ENCODE measurements at regions not wholly inside any gene's neighbourhood (a gene's known extent, or its start where the extent isn't known, plus 50 kb on each side); places are given as distances from the start of the nearest gene placed in this dataset.

GRCh38 chr22:22078329-22078728, 95.7 kb upstream of the TOP3B start:
- no peak for TF ChIP-seq CTCF (IDR thresholded peaks at IDR 0.05; ENCODE audit: insufficient read depth in 1 of 2, low read depth in 1 of 2, low read length in 1 of 2, severe bottlenecking in 1 of 2, unreplicated experiment in 1 of 2)
- no peak overlapping the region for H3K4me3 Mint-ChIP-seq (ENCODE audit: unreplicated experiment)
- H3K27ac Mint-ChIP-seq (ENCODE audit: unreplicated experiment) = no peak overlapping the region
- Histone ChIP-seq H3K27me3 (replicated peaks; ENCODE audit: control insufficient read depth, insufficient read depth, low read length) (no peaks in the 10 kb centered on the region), H3K4me3 (ENCODE audit: low read depth, low read length) (no peak overlapping the region), H3K9me3 (no peaks in the 10 kb centered on the region), H3K36me3 (ENCODE audit: control insufficient read depth, insufficient read depth, low read length) (no peaks in the 10 kb centered on the region), H3K4me1 (peaks cover 13% of the 10 kb centered on the region)
- no TSS peak for BruUV-seq (replicated peaks)
- no peaks in the 10 kb centered on the region for H3K9me3 Mint-ChIP-seq (ENCODE audit: unreplicated experiment)
- H3K36me3 Mint-ChIP-seq (ENCODE audit: insufficient read depth, unreplicated experiment) = no peaks in the 10 kb centered on the region
- H3K27me3 Mint-ChIP-seq (ENCODE audit: insufficient read depth, unreplicated experiment) = peaks cover 8% of the 10 kb centered on the region
- POLR2A ChIA-PET = no interaction called here
- CTCF ChIA-PET = no interaction called here
- intact Hi-C loops (cut with micrococcal nuclease; ENCODE audit: unreplicated experiment) = no loop called here
- DNase-seq = no peak
- H3K4me1 Mint-ChIP-seq (ENCODE audit: low read depth, unreplicated experiment) = peaks cover 18% of the 10 kb centered on the region

- Histone ChIP-seq H3K36me3 (ENCODE audit: control insufficient read depth, insufficient read depth, low read length) (no peaks in the 10 kb centered on the region), H3K4me3 (ENCODE audit: low read depth, low read length) (no peak overlapping the region), H3K27me3 (replicated peaks; ENCODE audit: control insufficient read depth, insufficient read depth, low read length) (no peaks in the 10 kb centered on the region), H3K9me3 (no peaks in the 10 kb centered on the region), H3K4me1 (peaks cover 13% of the 10 kb centered on the region)
- no peak overlapping the region for H3K4me3 Mint-ChIP-seq (ENCODE audit: unreplicated experiment)
- intact Hi-C loops (cut with micrococcal nuclease; ENCODE audit: unreplicated experiment) = no loop called here
- H3K27ac Mint-ChIP-seq (ENCODE audit: unreplicated experiment) = no peak overlapping the region
- DNase-seq = no peak
- ChIA-PET CTCF (no interaction called here), POLR2A (no interaction called here)
- peaks cover 18% of the 10 kb centered on the region for H3K4me1 Mint-ChIP-seq (ENCODE audit: low read depth, unreplicated experiment)
- no peak for TF ChIP-seq CTCF (IDR thresholded peaks at IDR 0.05; ENCODE audit: insufficient read depth in 1 of 2, low read depth in 1 of 2, low read length in 1 of 2, severe bottlenecking in 1 of 2, unreplicated experiment in 1 of 2)
- no TSS peak for BruUV-seq (replicated peaks)
- peaks cover 4% of the 10 kb centered on the region for H3K27me3 Mint-ChIP-seq (ENCODE audit: insufficient read depth, unreplicated experiment)
- no peaks in the 10 kb centered on the region for H3K9me3 Mint-ChIP-seq (ENCODE audit: unreplicated experiment)
- H3K36me3 Mint-ChIP-seq (ENCODE audit: insufficient read depth, unreplicated experiment) = no peaks in the 10 kb centered on the region
Measured at GRCh38 chr22:22076932-22077703, 94.5 kb upstream of the TOP3B start.

- intact Hi-C loops (cut with micrococcal nuclease; ENCODE audit: unreplicated experiment) = no loop called here
- no peaks in the 10 kb centered on the region for H3K9me3 ChIP-seq
- ChIA-PET CTCF (no interaction called here), POLR2A (no interaction called here)
- peaks cover 18% of the 10 kb centered on the region for H3K4me1 Mint-ChIP-seq (ENCODE audit: low read depth, unreplicated experiment)
- H3K36me3 ChIP-seq (ENCODE audit: control insufficient read depth, insufficient read depth, low read length) = no peaks in the 10 kb centered on the region
- no peaks in the 10 kb centered on the region for H3K9me3 Mint-ChIP-seq (ENCODE audit: unreplicated experiment)
- peaks cover 13% of the 10 kb centered on the region for H3K4me1 ChIP-seq
- H3K36me3 Mint-ChIP-seq (ENCODE audit: insufficient read depth, unreplicated experiment) = no peaks in the 10 kb centered on the region
- H3K27me3 ChIP-seq (replicated peaks; ENCODE audit: control insufficient read depth, insufficient read depth, low read length) = no peaks in the 10 kb centered on the region
- H3K4me3 ChIP-seq (ENCODE audit: low read depth, low read length) = no peak overlapping the region
- no peak overlapping the region for H3K4me3 Mint-ChIP-seq (ENCODE audit: unreplicated experiment)
- DNase-seq = no peak
- H3K27ac Mint-ChIP-seq (ENCODE audit: unreplicated experiment) = no peak overlapping the region
- no TSS peak for BruUV-seq (replicated peaks)
- no peak for TF ChIP-seq CTCF (IDR thresholded peaks at IDR 0.05; ENCODE audit: insufficient read depth in 1 of 2, low read depth in 1 of 2, low read length in 1 of 2, severe bottlenecking in 1 of 2, unreplicated experiment in 1 of 2)
- peaks cover 3% of the 10 kb centered on the region for H3K27me3 Mint-ChIP-seq (ENCODE audit: insufficient read depth, unreplicated experiment)
Measured at GRCh38 chr22:22076361-22076760, 93.8 kb upstream of the TOP3B start.

Data from Caco-2 (cell line).